ENCODE measurements at regions not wholly inside any gene's neighbourhood (a gene's known extent, or its start where the extent isn't known, plus 50 kb on each side); places are given as distances from the start of the nearest gene placed in this dataset.
"Not testable (repeated sequence)": the region's sequence is repeated elsewhere in the genome, so short reads cannot be mapped to it uniquely, and the experiment has no call there.

- Histone ChIP-seq H3K4me1 (no peaks in the 10 kb centered on the region), H3K36me3 (no peaks in the 10 kb centered on the region), H3K9me3 (no peaks in the 10 kb centered on the region), H3K27me3 (no peaks in the 10 kb centered on the region), H3K4me3 (no peak overlapping the region), H3K27ac (no peak overlapping the region)
- TF ChIP-seq CTCF (IDR thresholded peaks at IDR 0.05): no peak
- intact Hi-C loops (cut with DNase I): no loop called here
- DNase-seq: no peak
- no peak for FAIRE-seq
- no peak for ATAC-seq
These were observed 388.4 kb upstream of the HS3ST1 start for GRCh38 chr4:11817088-11817487.

GRCh38 chr4:11814758-11815157 is 386.1 kb upstream of the HS3ST1 start:
- no peak for DNase-seq
- no peaks in the 10 kb centered on the region for H3K36me3 ChIP-seq
- no peaks in the 10 kb centered on the region for H3K27me3 ChIP-seq
- WGBS, 2 donors: 46 to 62% methylated on average over 2 of the region's 2 CpGs
- ATAC-seq: peak in 1 of 4 donors; percentile 18
- intact Hi-C loops (cut with DNase I): no loop called here
- H3K27ac ChIP-seq: no peak overlapping the region
- no peak overlapping the region for H3K4me3 ChIP-seq
- no peaks in the 10 kb centered on the region for H3K9me3 ChIP-seq
- no peaks in the 10 kb centered on the region for H3K4me1 ChIP-seq
- FAIRE-seq: no peak
- TF ChIP-seq CTCF (IDR thresholded peaks at IDR 0.05): no peak

- H3K36me3 ChIP-seq: no peaks in the 10 kb centered on the region
- H3K27ac ChIP-seq: no peak overlapping the region
- WGBS, 2 donors: 16 to 17% methylated on average over 1 of the region's 1 CpG
- H3K27me3 ChIP-seq: no peaks in the 10 kb centered on the region
- intact Hi-C loops (cut with DNase I): no loop called here
- ATAC-seq: no peak
- H3K4me1 ChIP-seq: no peaks in the 10 kb centered on the region
- no peak for FAIRE-seq
- DNase-seq: no peak
- TF ChIP-seq CTCF (IDR thresholded peaks at IDR 0.05): no peak
- H3K9me3 ChIP-seq: no peaks in the 10 kb centered on the region
- no peak overlapping the region for H3K4me3 ChIP-seq
These were observed 385.3 kb upstream of the HS3ST1 start for GRCh38 chr4:11813951-11814446.

- DNase-seq; ATAC-seq; H3K27me3 ChIP-seq; H3K9me3 ChIP-seq; H3K4me3 ChIP-seq; H3K36me3 ChIP-seq; H3K4me1 ChIP-seq; intact Hi-C loops (cut with DNase I); FAIRE-seq; H3K27ac ChIP-seq: not testable (repeated sequence)
- WGBS, 2 donors: 80 to 85% methylated on average over 3 of the region's 3 CpGs
These were observed 382.8 kb upstream of the HS3ST1 start for GRCh38 chr4:11811521-11811920.

- no peaks in the 10 kb centered on the region for H3K9me3 ChIP-seq
- H3K36me3 ChIP-seq: no peaks in the 10 kb centered on the region
- no peaks in the 10 kb centered on the region for H3K27me3 ChIP-seq
- no peak overlapping the region for H3K27ac ChIP-seq
- H3K4me1 ChIP-seq: no peaks in the 10 kb centered on the region
- intact Hi-C loops (cut with DNase I): no loop called here
- H3K4me3 ChIP-seq: no peak overlapping the region
- DNase-seq: no peak
- FAIRE-seq: no peak
- peak in 3 of 4 donors; percentile 56 to 73 (median 62) for ATAC-seq
- WGBS, 2 donors: 9 to 20% methylated on average over 1 of the region's 1 CpG
- TF ChIP-seq CTCF (IDR thresholded peaks at IDR 0.05): peak in 2 of 4 donors; percentile 14 to 33
These were observed 377.1 kb upstream of the HS3ST1 start for GRCh38 chr4:11805842-11806241.

Data from pancreas (tissue), 10 donors.